K562 (cell line): ENCODE measurements at regions not wholly inside any gene's neighbourhood (a gene's known extent, or its start where the extent isn't known, plus 50 kb on each side); places are given as distances from the start of the nearest gene placed in this dataset.
A peak's percentile ranks its signal among the peaks of the same experiment; 100 is the strongest.

Experiments
- ATAC-seq: fragments of 200-7000 bp; cut with Tn5 transposase; 3 replicates; pipeline ENCODE4 v1.9.1; 2020; ENCODE audit warnings: moderate library complexity
- BruUV-seq: library from RNA; stranded (reverse); fragments of 400-500 nt; replicated peaks from 2 replicates; lab custom pipeline; 2021; lab: Mats Ljungman, UMichigan
- CTCF ChIA-PET: fragments of 300-600 bp; formaldehyde crosslinking; extraction: SDS; loops from one replicate; lab custom pipeline; 2021; ENCODE audit warnings: low intra/inter-chr PET ratio; lab: Yijun Ruan, JAX
- POLR2A ChIA-PET: fragments of 300-600, 350-650 bp; sonication (Branson Sonifier 250); formaldehyde crosslinking; extraction: SDS; loops from one replicate; lab custom pipeline; 2021; ENCODE audit warnings: antibody characterized with exemption, inconsistent platforms; lab: Yijun Ruan, JAX
- DNase-seq, 4 experiments: peaks; one replicate each; pipeline versions ENCODE4 v3.0.0 to v3.0.0-alpha.2; 2011 to 2018; ENCODE audit warnings: low spot score in 3 of 4, mixed read lengths in 3 of 4; ENCODE audit errors: extremely low read depth in 1 of 4
- FAIRE-seq: peaks from 2 replicates; lab custom pipeline; 2011; peaks lifted over from hg19 to GRCh38; lab: Jason Lieb, UNC
- H2AFZ ChIP-seq: 2 replicates; pipeline ENCODE4 v1.6.0; 2011; ENCODE audit warnings: low read depth, low read length, control low read depth, inconsistent platforms
- H3K27ac ChIP-seq: fragments of 200-600 bp; 3 replicates; pipeline ENCODE4 v1.8.0; 2011; ENCODE audit warnings: low read depth, mild to moderate bottlenecking, control low read depth, inconsistent platforms, low read length, moderate library complexity, mixed read lengths; ENCODE audit errors: extremely low read depth
- H3K27me3 ChIP-seq, 2 experiments: fragments of 300-600 bp in 1 of 2; 2 replicates in 1 of 2; 3 replicates in 1 of 2; pipeline versions ENCODE4 v1.6.0 to v1.8.0; 2011; ENCODE audit warnings: inconsistent platforms in 2 of 2, low read length in 2 of 2, mild to moderate bottlenecking in 1 of 2, mixed read lengths in 1 of 2, moderate library complexity in 1 of 2; ENCODE audit not compliant: control insufficient read depth in 2 of 2, insufficient read depth in 2 of 2
- H3K36me3 ChIP-seq: fragments of 300-600 bp; 3 replicates; pipeline ENCODE4 v1.8.0; 2011; ENCODE audit warnings: mild to moderate bottlenecking, low read length, inconsistent platforms; ENCODE audit not compliant: control insufficient read depth, insufficient read depth
- H3K4me1 ChIP-seq, 2 experiments: fragments of 200-600 bp in 1 of 2; replicated peaks in 1 of 2; 2 replicates in 1 of 2; 3 replicates in 1 of 2; pipeline versions ENCODE4 v1.5.1 to v1.8.0; 2011; ENCODE audit warnings: inconsistent platforms in 2 of 2, low read length in 2 of 2, mild to moderate bottlenecking in 1 of 2, mixed read lengths in 1 of 2, moderate library complexity in 1 of 2; ENCODE audit not compliant: control insufficient read depth in 2 of 2, insufficient read depth in 2 of 2
- H3K4me2 ChIP-seq: 2 replicates; pipeline ENCODE4 v1.6.1; 2011; ENCODE audit warnings: low read length, control low read depth, inconsistent platforms, mixed read lengths; ENCODE audit not compliant: insufficient read depth
- H3K4me3 ChIP-seq: fragments of 200-600 bp; sonication (generic), shearing (Covaris generic); 2 replicates; pipeline ENCODE4 v1.5.1; 2016; ENCODE audit warnings: control low read depth, inconsistent platforms
- H3K79me2 ChIP-seq: fragments of 200-600 bp; 3 replicates; pipeline ENCODE4 v1.8.0; 2011; ENCODE audit warnings: low read length, inconsistent platforms; ENCODE audit not compliant: control insufficient read depth, insufficient read depth
- H3K9ac ChIP-seq, 2 experiments: 2 replicates each; pipeline versions ENCODE4 v1.6.0 to v1.6.1; 2011; ENCODE audit warnings: low read depth in 2 of 2, low read length in 2 of 2, control low read depth in 1 of 2, inconsistent platforms in 1 of 2, mild to moderate bottlenecking in 1 of 2, mixed read lengths in 1 of 2; ENCODE audit not compliant: insufficient read depth in 1 of 2
- H3K9me1 ChIP-seq: one replicate; pipeline ENCODE4 v1.6.0; 2011; ENCODE audit warnings: inconsistent platforms, mild to moderate bottlenecking, low read length, moderate library complexity; ENCODE audit not compliant: control insufficient read depth, insufficient read depth
- H3K9me3 ChIP-seq: replicated peaks from 2 replicates; pipeline ENCODE4 v1.5.1; 2011; ENCODE audit warnings: low read depth, low read length, inconsistent platforms; ENCODE audit not compliant: control insufficient read depth, insufficient read depth
- H4K20me1 ChIP-seq: replicated peaks from 2 replicates; pipeline ENCODE4 v1.6.1; 2011; ENCODE audit warnings: low read length, inconsistent platforms, mixed read lengths; ENCODE audit not compliant: control insufficient read depth, insufficient read depth
- C11orf30 ChIP-seq: fragments of 450-650 bp; IDR thresholded peaks from 2 replicates; pipeline ENCODE4 v1.6.1; 2016; ENCODE audit warnings: low read depth, mild to moderate bottlenecking
- CBFA2T2 ChIP-seq: fragments of 450-650 bp; conservative IDR thresholded peaks from 2 replicates; pipeline ENCODE4 v1.6.1; 2017; ENCODE audit warnings: mild to moderate bottlenecking
- CREM ChIP-seq: IDR thresholded peaks from 2 replicates; pipeline ENCODE4 v1.6.1; 2014; ENCODE audit warnings: antibody characterized with exemption, low read depth
- DLX4 ChIP-seq: fragments of 250-450 bp; sonication (Bioruptor Pico); IDR thresholded peaks from 2 replicates; pipeline ENCODE4 v1.6.1; 2021; ENCODE audit warnings: mild to moderate bottlenecking
- EGR1 ChIP-seq: fragments of 450-650 bp; conservative IDR thresholded peaks from 2 replicates; pipeline ENCODE4 v1.6.1; 2017; ENCODE audit warnings: mild to moderate bottlenecking
- GTF2A2 ChIP-seq: IDR thresholded peaks from 2 replicates; pipeline ENCODE4 v1.6.1; 2016; ENCODE audit warnings: mild to moderate bottlenecking, missing genetic modification characterization, missing compliant biosample characterization
- HDAC6 ChIP-seq: IDR thresholded peaks from 2 replicates; pipeline ENCODE4 v1.6.1; 2012; ENCODE audit warnings: low read depth, mild to moderate bottlenecking, control low read depth, inconsistent platforms, low read length, moderate library complexity
- ILF3 ChIP-seq: fragments of 450-650 bp; IDR thresholded peaks from 2 replicates; pipeline ENCODE4 v1.6.1; 2018; ENCODE audit warnings: antibody characterized with exemption, mild to moderate bottlenecking, moderate library complexity, borderline replicate concordance
- KAT2B ChIP-seq: IDR thresholded peaks from one replicate; pipeline ENCODE4 v1.6.1; 2012; ENCODE audit warnings: low read depth, mild to moderate bottlenecking, control low read depth, inconsistent platforms, low read length, moderate library complexity
- MAFF ChIP-seq: IDR thresholded peaks from 2 replicates; pipeline ENCODE4 v1.6.1; 2012; ENCODE audit warnings: low read length, improper control_type of control experiment
- MAFG ChIP-seq: fragments of 450-650 bp; conservative IDR thresholded peaks from 2 replicates; pipeline ENCODE4 v1.6.1; 2016; ENCODE audit warnings: missing genetic modification characterization, missing compliant biosample characterization
- MAFK ChIP-seq: IDR thresholded peaks from 2 replicates; pipeline ENCODE4 v1.6.1; 2011; ENCODE audit warnings: low read length, improper control_type of control experiment
- MTA2 ChIP-seq: fragments of 450-650 bp; IDR thresholded peaks from 2 replicates; pipeline ENCODE4 v1.6.1; 2016; ENCODE audit warnings: low read depth
- PCBP1 ChIP-seq: fragments of 200-400 bp; formaldehyde crosslinking; IDR thresholded peaks from 2 replicates; pipeline ENCODE4 v1.6.1; 2018; ENCODE audit warnings: mild to moderate bottlenecking, low read depth, low read length; ENCODE audit not compliant: poor library complexity, severe bottlenecking
- PHF21A ChIP-seq: fragments of 450-650 bp; IDR thresholded peaks from 2 replicates; pipeline ENCODE4 v1.6.1; 2017; ENCODE audit warnings: low read depth, borderline replicate concordance
- SREBF2 ChIP-seq: sonication (generic); formaldehyde crosslinking; IDR thresholded peaks from 2 replicates; pipeline ENCODE4 v1.4.0; 2020; ENCODE audit warnings: mild to moderate bottlenecking, missing genetic modification reagents
- STAT5B ChIP-seq: fragments of 250-450 bp; sonication (Bioruptor Pico); IDR thresholded peaks from 2 replicates; pipeline ENCODE4 v1.8.0; 2021; ENCODE audit warnings: mild to moderate bottlenecking, inconsistent platforms
- ZBTB1 ChIP-seq: sonication (generic); formaldehyde crosslinking; IDR thresholded peaks from 2 replicates; pipeline ENCODE4 v1.8.1; 2023; ENCODE audit warnings: missing genetic modification reagents, low read depth, mild to moderate bottlenecking, borderline replicate concordance
- ZBTB26 ChIP-seq: fragments of 450-650 bp; formaldehyde crosslinking; IDR thresholded peaks from 2 replicates; pipeline ENCODE4 v1.4.0; 2022; ENCODE audit warnings: missing genetic modification characterization
- ZKSCAN8 ChIP-seq: fragments of 200-800 bp; sonication (Bioruptor generic); IDR thresholded peaks from 2 replicates; pipeline ENCODE4 v1.6.1; 2016; ENCODE audit warnings: missing genetic modification characterization, missing compliant biosample characterization
- ZNF316 ChIP-seq: fragments of 450-650 bp; IDR thresholded peaks from 2 replicates; pipeline ENCODE4 v1.6.1; 2016
- ZNF445 ChIP-seq: fragments of 250-450 bp; sonication (Bioruptor Pico); IDR thresholded peaks from 2 replicates; pipeline ENCODE4 v1.4.0; 2020; ENCODE audit warnings: low read depth, mild to moderate bottlenecking, moderate library complexity
- ZNF449 ChIP-seq: fragments of 250-450 bp; sonication (Bioruptor Pico); IDR thresholded peaks from 2 replicates; pipeline ENCODE4 v1.8.0; 2022; ENCODE audit warnings: moderate library complexity, mild to moderate bottlenecking, inconsistent platforms
- ZNF76 ChIP-seq: fragments of 250-450 bp; sonication (Bioruptor Pico); IDR thresholded peaks from 2 replicates; pipeline ENCODE4 v1.4.0; 2020; ENCODE audit warnings: mild to moderate bottlenecking, moderate library complexity, borderline replicate concordance
- WGBS: fragments of 100-300 bp; shearing (Covaris generic); methylation state at CpG from one replicate; pipeline ENCODE4 v1.1.6; 2016; ENCODE audit warnings: low coverage, mixed read lengths; ENCODE audit not compliant: insufficient coverage; ENCODE audit errors: missing lambda C conversion rate; 5-methylcytosine and 5-hydroxymethylcytosine counted together
- in situ Hi-C: fragments of 300-500 bp; cut with MboI; formaldehyde crosslinking; loops from 4 replicates; pipeline ENCODE4 v1.15.0; 2018; ENCODE audit warnings: inconsistent platforms, mixed read lengths
- intact Hi-C: fragments of 100-400 bp; cut with micrococcal nuclease; formaldehyde crosslinking; loops from 2 replicates; pipeline ENCODE4 v1.14.2; 2022

GRCh38 chr7:10239695-10240345 is 733.9 kb upstream of the PHF14 start:
- Histone ChIP-seq H3K9me1 (no peaks in the 10 kb centered on the region), H3K9me3 (no peaks in the 10 kb centered on the region), H3K9ac (no peak overlapping the region), H3K79me2 (no peaks in the 10 kb centered on the region), H3K27me3 (no peaks in the 10 kb centered on the region), H3K4me3 (no peak overlapping the region), H2AFZ (no peak overlapping the region), H3K36me3 (no peaks in the 10 kb centered on the region), H3K27ac (no peak overlapping the region), H3K4me2 (no peak overlapping the region), H4K20me1 (no peaks in the 10 kb centered on the region), H3K4me1 (no peaks in the 10 kb centered on the region)
- ChIA-PET CTCF (no interaction called here), POLR2A (no interaction called here)
- no peak for FAIRE-seq
- no TSS peak for BruUV-seq
- 1% methylated on average over 3 of the region's 3 CpGs for WGBS
- intact Hi-C loops (no loop called here), in situ Hi-C loops (no loop called here)
- no peak for ATAC-seq
- DNase-seq, result no peak
- TF ChIP-seq MAFF, result peak; percentile 22; the same call in 1 of the 2 replicates
- no peak for TF ChIP-seq ZNF76 (CRISPR knock-in tag)
- no peak for TF ChIP-seq ZKSCAN8 (CRISPR knock-in tag)
- no peak for TF ChIP-seq GTF2A2 (tag)
- TF ChIP-seq PHF21A, result no peak
- TF ChIP-seq SREBF2 (CRISPR knock-in tag), result no peak
- TF ChIP-seq DLX4 (CRISPR knock-in tag), result no peak
- 0 out of 2 replicates have a peak, but pooled peaks have one; percentile 21 for TF ChIP-seq MAFG (tag)
- TF ChIP-seq KAT2B, result no peak
- no peak for TF ChIP-seq MTA2
- TF ChIP-seq ILF3, result no peak
- TF ChIP-seq ZBTB26 (CRISPR knock-in tag), result no peak
- TF ChIP-seq ZNF445 (CRISPR knock-in tag), result no peak
- TF ChIP-seq ZNF316, result peak; percentile 41; the same call in 1 of the 2 replicates
- TF ChIP-seq HDAC6, result no peak
- no peak for TF ChIP-seq EGR1
- 0 out of 2 replicates have a peak, but pooled peaks have one; percentile 9 for TF ChIP-seq C11orf30
- no peak for TF ChIP-seq PCBP1
- TF ChIP-seq MAFK, result peak; percentile 14; the same call in 1 of the 2 replicates
- no peak for TF ChIP-seq ZNF449 (CRISPR knock-in tag)
- TF ChIP-seq ZBTB1 (CRISPR knock-in tag), result no peak
- no peak for TF ChIP-seq STAT5B (CRISPR knock-in tag)
- TF ChIP-seq CBFA2T2, result no peak
- no peak for TF ChIP-seq CREM
